ENCODE measurements at regions not wholly inside any gene's neighbourhood (a gene's known extent, or its start where the extent isn't known, plus 50 kb on each side); places are given as distances from the start of the nearest gene placed in this dataset.

DNA sequence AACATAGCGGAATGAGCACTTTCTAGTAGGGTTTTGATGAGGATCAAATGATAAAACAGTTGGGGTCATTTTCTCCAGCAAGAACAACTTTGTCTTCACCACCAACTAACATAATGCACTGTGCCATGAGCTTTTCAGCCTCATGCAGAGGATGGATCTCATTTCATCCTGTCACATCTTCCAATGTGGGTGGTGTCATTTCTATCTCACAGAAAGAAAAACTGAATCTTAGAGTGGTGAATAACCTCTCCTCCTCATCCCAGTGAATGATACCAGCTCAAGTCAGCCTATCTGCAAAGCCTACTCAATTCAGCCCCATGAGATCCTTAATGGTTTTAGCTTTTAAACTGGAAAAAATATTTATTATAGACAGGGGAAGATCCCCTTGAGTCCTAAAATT is 1147.2 kb downstream of the VRK1 start:
- H3K4me3 Mint-ChIP-seq (ENCODE audit: unreplicated experiment) = no peak overlapping the region
- peaks cover 1% of the 10 kb centered on the region for H3K4me1 Mint-ChIP-seq (ENCODE audit: low read depth, unreplicated experiment)
- TF ChIP-seq, protein P1, sequence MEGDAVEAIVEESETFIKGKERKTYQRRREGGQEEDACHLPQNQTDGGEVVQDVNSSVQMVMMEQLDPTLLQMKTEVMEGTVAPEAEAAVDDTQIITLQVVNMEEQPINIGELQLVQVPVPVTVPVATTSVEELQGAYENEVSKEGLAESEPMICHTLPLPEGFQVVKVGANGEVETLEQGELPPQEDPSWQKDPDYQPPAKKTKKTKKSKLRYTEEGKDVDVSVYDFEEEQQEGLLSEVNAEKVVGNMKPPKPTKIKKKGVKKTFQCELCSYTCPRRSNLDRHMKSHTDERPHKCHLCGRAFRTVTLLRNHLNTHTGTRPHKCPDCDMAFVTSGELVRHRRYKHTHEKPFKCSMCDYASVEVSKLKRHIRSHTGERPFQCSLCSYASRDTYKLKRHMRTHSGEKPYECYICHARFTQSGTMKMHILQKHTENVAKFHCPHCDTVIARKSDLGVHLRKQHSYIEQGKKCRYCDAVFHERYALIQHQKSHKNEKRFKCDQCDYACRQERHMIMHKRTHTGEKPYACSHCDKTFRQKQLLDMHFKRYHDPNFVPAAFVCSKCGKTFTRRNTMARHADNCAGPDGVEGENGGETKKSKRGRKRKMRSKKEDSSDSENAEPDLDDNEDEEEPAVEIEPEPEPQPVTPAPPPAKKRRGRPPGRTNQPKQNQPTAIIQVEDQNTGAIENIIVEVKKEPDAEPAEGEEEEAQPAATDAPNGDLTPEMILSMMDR (IDR thresholded peaks at IDR 0.05; ENCODE audit: insufficient read depth, low read depth, low read length) = no peak
- TF ChIP-seq EZH2 (IDR thresholded peaks at IDR 0.05; ENCODE audit: insufficient read depth, low read length) = no peak

DNA sequence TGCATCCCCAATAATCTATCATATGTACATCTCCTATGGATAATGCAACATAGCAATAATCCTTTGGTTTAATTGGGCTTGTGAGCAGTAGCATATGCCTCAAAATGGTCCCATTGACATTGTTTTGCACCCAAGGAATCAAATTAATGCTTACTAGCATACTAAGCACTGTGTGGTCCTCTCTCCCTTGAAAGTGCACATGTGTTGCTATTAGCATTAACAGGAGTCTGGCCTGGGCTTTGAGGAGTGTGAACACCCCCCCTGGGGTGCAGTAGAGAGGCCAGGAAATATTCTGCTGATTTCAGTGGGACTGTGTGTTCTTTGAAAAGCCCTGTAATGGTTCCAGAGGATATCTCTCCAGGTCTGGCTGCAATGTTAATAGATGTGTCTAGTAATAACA is 1148.4 kb downstream of the VRK1 start:
- TF ChIP-seq, protein P1 (IDR thresholded peaks at IDR 0.05; ENCODE audit: insufficient read depth, low read depth, low read length) = no peak
- no peak for TF ChIP-seq EZH2 (IDR thresholded peaks at IDR 0.05; ENCODE audit: insufficient read depth, low read length)
- no peak overlapping the region for H3K4me3 ChIP-seq (ENCODE audit: insufficient read depth, low read depth, low read length)
- FAIRE-seq (no peak), DNase-seq (ENCODE audit: low read depth) (no peak)
- Mint-ChIP-seq H3K27ac (ENCODE audit: unreplicated experiment) (no peak overlapping the region), H3K36me3 (ENCODE audit: low read depth, unreplicated experiment) (no peaks in the 10 kb centered on the region), H3K4me3 (ENCODE audit: unreplicated experiment) (no peak overlapping the region), H3K9me3 (ENCODE audit: unreplicated experiment) (peaks cover 2% of the 10 kb centered on the region), H3K4me1 (ENCODE audit: low read depth, unreplicated experiment) (peaks cover 1% of the 10 kb centered on the region), H3K27me3 (ENCODE audit: low read depth, unreplicated experiment) (peaks cover 12% of the 10 kb centered on the region)
- H3K36me3 ChIP-seq (ENCODE audit: insufficient read depth, low read length) = no peaks in the 10 kb centered on the region
- no peak overlapping the region for H2AFZ ChIP-seq (ENCODE audit: low read depth, low read length)
- H3K79me2 ChIP-seq (ENCODE audit: insufficient read depth, low read length) = no peaks in the 10 kb centered on the region
- H3K27ac ChIP-seq (ENCODE audit: low read depth, low read length) = no peak overlapping the region
- no peaks in the 10 kb centered on the region for H3K4me1 ChIP-seq (ENCODE audit: insufficient read depth, low read length)
- H3K9me3 ChIP-seq (ENCODE audit: insufficient read depth, low read depth, low read length) = no peaks in the 10 kb centered on the region
- H3K9ac ChIP-seq (ENCODE audit: low read length) = no peak overlapping the region
- no peaks in the 10 kb centered on the region for H3K27me3 ChIP-seq (ENCODE audit: insufficient read depth, low read length)
- no peak overlapping the region for H3K4me2 ChIP-seq (ENCODE audit: low read length)
- no peaks in the 10 kb centered on the region for H4K20me1 ChIP-seq (ENCODE audit: insufficient read depth, low read length)

More for the DNA sequence above, 1147.2 kb downstream of the VRK1 start:
- no peak overlapping the region for H3K4me3 ChIP-seq (ENCODE audit: insufficient read depth, low read depth, low read length)
- DNase-seq (ENCODE audit: low read depth) = no peak
- Mint-ChIP-seq H3K27me3 (ENCODE audit: low read depth, unreplicated experiment) (peaks cover 9% of the 10 kb centered on the region), H3K36me3 (ENCODE audit: low read depth, unreplicated experiment) (no peaks in the 10 kb centered on the region), H3K27ac (ENCODE audit: unreplicated experiment) (no peak overlapping the region), H3K9me3 (ENCODE audit: unreplicated experiment) (peaks cover 2% of the 10 kb centered on the region)
- no peak overlapping the region for H2AFZ ChIP-seq (ENCODE audit: low read depth, low read length)
- H3K4me2 ChIP-seq (ENCODE audit: low read length) = no peak overlapping the region
- H3K27ac ChIP-seq (ENCODE audit: low read depth, low read length) = no peak overlapping the region
- no peaks in the 10 kb centered on the region for H3K79me2 ChIP-seq (ENCODE audit: insufficient read depth, low read length)
- H3K36me3 ChIP-seq (ENCODE audit: insufficient read depth, low read length) = no peaks in the 10 kb centered on the region
- H3K27me3 ChIP-seq (ENCODE audit: insufficient read depth, low read length) = no peaks in the 10 kb centered on the region
- H3K9me3 ChIP-seq (ENCODE audit: insufficient read depth, low read depth, low read length) = no peaks in the 10 kb centered on the region
- no peak for FAIRE-seq
- H4K20me1 ChIP-seq (ENCODE audit: insufficient read depth, low read length) = no peaks in the 10 kb centered on the region
- H3K9ac ChIP-seq (ENCODE audit: low read length) = no peak overlapping the region
- no peaks in the 10 kb centered on the region for H3K4me1 ChIP-seq (ENCODE audit: insufficient read depth, low read length)

DNA sequence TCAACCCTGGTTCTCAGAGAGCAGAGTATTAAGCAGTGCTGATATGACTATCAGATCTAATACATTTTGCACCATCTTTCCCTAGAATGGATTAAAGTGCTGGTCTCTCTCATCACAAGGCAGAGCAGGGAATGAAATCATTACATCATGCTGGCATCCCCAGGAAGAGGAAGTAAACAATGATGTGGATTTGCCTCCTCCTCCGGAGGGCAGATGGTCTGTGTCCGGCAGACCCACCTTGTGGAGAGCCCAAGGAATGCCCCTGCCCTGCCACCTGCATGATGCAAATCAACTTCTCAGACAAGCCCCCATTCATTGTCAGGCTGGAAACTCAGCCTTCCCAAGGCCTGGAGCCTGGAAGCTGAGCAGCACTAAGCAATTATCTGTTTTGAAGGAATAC is 1149.1 kb downstream of the VRK1 start:
- no peaks in the 10 kb centered on the region for H3K79me2 ChIP-seq (ENCODE audit: insufficient read depth, low read length)
- H3K4me1 ChIP-seq (ENCODE audit: insufficient read depth, low read length) = no peaks in the 10 kb centered on the region
- no peak overlapping the region for H3K4me3 ChIP-seq (ENCODE audit: insufficient read depth, low read depth, low read length)
- DNase-seq (ENCODE audit: low read depth) (no peak), FAIRE-seq (no peak)
- Mint-ChIP-seq H3K27ac (ENCODE audit: unreplicated experiment) (no peak overlapping the region), H3K9me3 (ENCODE audit: unreplicated experiment) (peaks cover 2% of the 10 kb centered on the region), H3K4me3 (ENCODE audit: unreplicated experiment) (no peak overlapping the region), H3K27me3 (ENCODE audit: low read depth, unreplicated experiment) (peaks cover 12% of the 10 kb centered on the region), H3K4me1 (ENCODE audit: low read depth, unreplicated experiment) (peaks cover 1% of the 10 kb centered on the region), H3K36me3 (ENCODE audit: low read depth, unreplicated experiment) (no peaks in the 10 kb centered on the region)
- no peaks in the 10 kb centered on the region for H4K20me1 ChIP-seq (ENCODE audit: insufficient read depth, low read length)
- no peak overlapping the region for H3K27ac ChIP-seq (ENCODE audit: low read depth, low read length)
- no peak overlapping the region for H2AFZ ChIP-seq (ENCODE audit: low read depth, low read length)
- no peaks in the 10 kb centered on the region for H3K9me3 ChIP-seq (ENCODE audit: insufficient read depth, low read depth, low read length)
- H3K4me2 ChIP-seq (ENCODE audit: low read length) = no peak overlapping the region
- no peak overlapping the region for H3K9ac ChIP-seq (ENCODE audit: low read length)
- TF ChIP-seq EZH2 (IDR thresholded peaks at IDR 0.05; ENCODE audit: insufficient read depth, low read length) = no peak
- TF ChIP-seq, protein P1 (IDR thresholded peaks at IDR 0.05; ENCODE audit: insufficient read depth, low read depth, low read length) = no peak
- H3K36me3 ChIP-seq (ENCODE audit: insufficient read depth, low read length) = no peaks in the 10 kb centered on the region
- H3K27me3 ChIP-seq (ENCODE audit: insufficient read depth, low read length) = no peaks in the 10 kb centered on the region

Data from astrocyte (in vitro differentiated cells and primary cell).